IMR-90 (cell line): ENCODE measurements at regions not wholly inside any gene's neighbourhood (a gene's known extent, or its start where the extent isn't known, plus 50 kb on each side); places are given as distances from the start of the nearest gene placed in this dataset.

Source experiments
- ATAC-seq: fragments of 200-7000 bp; cut with Tn5 transposase; 2 replicates; pipeline ENCODE4 v1.9.1; 2020; ENCODE audit warnings: low read depth, mild to moderate bottlenecking, moderate library complexity
- BruUV-seq: library from RNA; stranded (reverse); fragments of 400-500 nt; replicated peaks from 2 replicates; lab custom pipeline; 2021; lab: Mats Ljungman, UMichigan
- CTCF ChIA-PET: fragments of 300-600 bp; formaldehyde crosslinking; extraction: SDS; loops from one replicate; lab custom pipeline; 2021; ENCODE audit warnings: antibody characterized with exemption; lab: Yijun Ruan, JAX
- POLR2A ChIA-PET: fragments of 300-600 bp; sonication (Branson Sonifier 250); formaldehyde crosslinking; loops from one replicate; lab custom pipeline; 2022; ENCODE audit warnings: antibody characterized with exemption; ENCODE audit not compliant: unreplicated experiment; lab: Charles Lee
- DNase-seq: peaks from one replicate; pipeline ENCODE4 v3.0.0; 2013
- H2AFZ ChIP-seq: replicated peaks from 2 replicates; pipeline ENCODE3; 2013; ENCODE audit warnings: low read length, mild to moderate bottlenecking; ENCODE audit not compliant: poor library complexity
- H2AK5ac ChIP-seq: 2 replicates; pipeline ENCODE4 v1.6.1; 2013; ENCODE audit warnings: low read depth, low read length, inconsistent platforms
- H2AK9ac ChIP-seq: replicated peaks from 2 replicates; pipeline ENCODE3; 2013; ENCODE audit warnings: mild to moderate bottlenecking, low read depth, low read length, moderate library complexity; ENCODE audit not compliant: poor library complexity
- H2BK120ac ChIP-seq: 2 replicates; pipeline ENCODE4 v1.6.1; 2013; ENCODE audit warnings: low read depth, low read length, inconsistent platforms
- H2BK15ac ChIP-seq: 3 replicates; pipeline ENCODE4 v1.6.1; 2013; ENCODE audit warnings: low read depth, low read length, inconsistent platforms
- H2BK20ac ChIP-seq: 2 replicates; pipeline ENCODE4 v1.6.1; 2013; ENCODE audit warnings: low read depth, mild to moderate bottlenecking, inconsistent platforms, low read length, moderate library complexity
- H2BK5ac ChIP-seq: 2 replicates; pipeline ENCODE4 v1.6.1; 2013; ENCODE audit warnings: mild to moderate bottlenecking, low read depth, low read length, inconsistent platforms; ENCODE audit not compliant: poor library complexity, severe bottlenecking
- H3K14ac ChIP-seq: replicated peaks from 2 replicates; pipeline ENCODE4 v1.6.1; 2013; ENCODE audit warnings: low read depth, low read length, inconsistent platforms
- H3K18ac ChIP-seq: 2 replicates; pipeline ENCODE4 v1.6.1; 2013; ENCODE audit warnings: low read depth, low read length, control low read depth
- H3K23ac ChIP-seq: 2 replicates; pipeline ENCODE4 v1.6.1; 2013; ENCODE audit warnings: low read depth, low read length, inconsistent platforms
- H3K27ac ChIP-seq: 2 replicates; pipeline ENCODE4 v1.5.1; 2013; ENCODE audit warnings: mild to moderate bottlenecking, control low read depth, low read length; ENCODE audit not compliant: insufficient read depth
- H3K27me3 ChIP-seq: 2 replicates; pipeline ENCODE4 v1.6.1; 2013; ENCODE audit warnings: low read length; ENCODE audit not compliant: control insufficient read depth, insufficient read depth
- H3K36me3 ChIP-seq: 2 replicates; pipeline ENCODE4 v1.6.1; 2013; ENCODE audit warnings: low read length, mixed read lengths; ENCODE audit not compliant: control insufficient read depth, insufficient read depth
- H3K4ac ChIP-seq: 2 replicates; pipeline ENCODE4 v1.6.1; 2013; ENCODE audit warnings: low read depth, low read length, inconsistent platforms
- H3K4me1 ChIP-seq: 2 replicates; pipeline ENCODE4 v1.6.1; 2013; ENCODE audit warnings: low read length, mixed read lengths; ENCODE audit not compliant: control insufficient read depth, insufficient read depth
- H3K4me2 ChIP-seq: 2 replicates; pipeline ENCODE4 v1.6.1; 2013; ENCODE audit warnings: low read depth, mild to moderate bottlenecking, control low read depth, low read length, moderate library complexity
- H3K4me3 ChIP-seq: 2 replicates; pipeline ENCODE4 v1.5.1; 2013; ENCODE audit warnings: low read depth, mild to moderate bottlenecking, control low read depth, low read length, moderate library complexity; ENCODE audit not compliant: insufficient read depth
- H3K56ac ChIP-seq: 2 replicates; pipeline ENCODE4 v1.6.1; 2013; ENCODE audit warnings: low read length, inconsistent platforms; ENCODE audit not compliant: insufficient read depth; ENCODE audit errors: extremely low read depth
- H3K79me1 ChIP-seq, 2 experiments: 2 replicates each; pipeline ENCODE4 v1.6.1; 2013; ENCODE audit warnings: low read length in 2 of 2, inconsistent platforms in 1 of 2, low read depth in 1 of 2
- H3K9ac ChIP-seq: 2 replicates; pipeline ENCODE4 v1.6.1; 2013; ENCODE audit warnings: low read depth, low read length, control low read depth
- H3K9me1 ChIP-seq: 2 replicates; pipeline ENCODE4 v1.6.1; 2013; ENCODE audit warnings: low read length, inconsistent platforms; ENCODE audit not compliant: insufficient read depth
- H3K9me3 ChIP-seq: 2 replicates; pipeline ENCODE4 v1.6.1; 2013; ENCODE audit warnings: low read length; ENCODE audit not compliant: control insufficient read depth, insufficient read depth
- H4K20me1 ChIP-seq: 2 replicates; pipeline ENCODE4 v1.6.1; 2013; ENCODE audit warnings: low read length, inconsistent platforms; ENCODE audit not compliant: insufficient read depth
- H4K5ac ChIP-seq: 2 replicates; pipeline ENCODE4 v1.6.1; 2013; ENCODE audit warnings: mild to moderate bottlenecking, low read depth, low read length, control low read depth
- H4K8ac ChIP-seq, 2 experiments: 2 replicates each; pipeline ENCODE4 v1.6.1; 2013; ENCODE audit warnings: low read depth in 2 of 2, low read length in 2 of 2, control low read depth in 1 of 2, inconsistent platforms in 1 of 2
- H4K91ac ChIP-seq: 2 replicates; pipeline ENCODE4 v1.6.1; 2013; ENCODE audit warnings: low read depth, low read length, inconsistent platforms; ENCODE audit not compliant: insufficient read depth
- BHLHE40 ChIP-seq: fragments of 150-350 bp; IDR thresholded peaks from 2 replicates; pipeline ENCODE4 v1.6.1; 2016; ENCODE audit warnings: mild to moderate bottlenecking, low read depth, low read length
- CEBPB ChIP-seq: IDR thresholded peaks from 2 replicates; pipeline ENCODE4 v1.6.1; 2012; ENCODE audit warnings: low read depth, low read length, improper control_type of control experiment
- CHD1 ChIP-seq: IDR thresholded peaks from 2 replicates; pipeline ENCODE4 v1.6.1; 2012; ENCODE audit warnings: low read depth, low read length, improper control_type of control experiment
- FOS ChIP-seq: fragments of 150-350 bp; IDR thresholded peaks from 2 replicates; pipeline ENCODE4 v1.6.1; 2016; ENCODE audit warnings: low read depth, low read length
- MAFK ChIP-seq: IDR thresholded peaks from 2 replicates; pipeline ENCODE4 v1.6.1; 2012; ENCODE audit warnings: low read depth, low read length, improper control_type of control experiment
- MAZ ChIP-seq: IDR thresholded peaks from 2 replicates; pipeline ENCODE4 v1.6.1; 2012; ENCODE audit warnings: low read depth, mild to moderate bottlenecking, low read length, improper control_type of control experiment, moderate library complexity, borderline replicate concordance
- NFE2L2 ChIP-seq: fragments of 150-350 bp; IDR thresholded peaks from 2 replicates; pipeline ENCODE4 v1.6.1; 2016; ENCODE audit warnings: low read depth, mild to moderate bottlenecking, low read length
- POLR2A ChIP-seq: IDR thresholded peaks from 2 replicates; pipeline ENCODE4 v1.6.1; 2012; ENCODE audit warnings: mild to moderate bottlenecking, low read depth, low read length
- RAD21 ChIP-seq: IDR thresholded peaks from 2 replicates; pipeline ENCODE4 v1.6.1; 2012; ENCODE audit warnings: low read length, improper control_type of control experiment
- RFX5 ChIP-seq: IDR thresholded peaks from 2 replicates; pipeline ENCODE4 v1.8.0; 2012; ENCODE audit warnings: low read depth, mild to moderate bottlenecking, low read length, moderate library complexity
- WGBS, 2 experiments: methylation state at CpG; one replicate each; pipeline versions ENCODE4 v1.1.5 to v1.1.7; 2013; ENCODE audit warnings: missing lambda C conversion rate in 2 of 2; ENCODE audit not compliant: insufficient read length in 1 of 2; ENCODE audit errors: extremely low coverage in 2 of 2; 5-methylcytosine and 5-hydroxymethylcytosine counted together
- dilution Hi-C: fragments of 300-500 bp; cut with HindIII; formaldehyde crosslinking; loops from one replicate; pipeline ENCODE4 v1.14.3; 2018; ENCODE audit warnings: low sequenced_read_pairs; ENCODE audit not compliant: unreplicated experiment
- in situ Hi-C: fragments of 300-500 bp; cut with MboI; formaldehyde crosslinking; loops from 3 replicates; pipeline ENCODE4 v1.14.3; 2019; ENCODE audit warnings: low sequenced_read_pairs, inconsistent platforms, mixed read lengths
- intact Hi-C: fragments of 100-400 bp; cut with micrococcal nuclease; formaldehyde crosslinking; loops from 2 replicates; pipeline ENCODE4 v1.10.0; 2022
- TF ChIP-seq, protein P1 (sequence below): fragments of 150-350 bp; IDR thresholded peaks from 2 replicates; pipeline ENCODE4 v1.6.1; 2017; ENCODE audit warnings: mild to moderate bottlenecking, antibody characterized with exemption, low read length, low read depth
- TF ChIP-seq, protein P2 (sequence below): conservative IDR thresholded peaks from 2 replicates; pipeline ENCODE4 v1.5.1; 2012; ENCODE audit warnings: mild to moderate bottlenecking, low read depth, low read length, improper control_type of control experiment
- TF ChIP-seq, protein P3 (sequence below): fragments of 150-350 bp; IDR thresholded peaks from 2 replicates; pipeline ENCODE4 v1.6.1; 2016; ENCODE audit warnings: low read depth, mild to moderate bottlenecking, low read length, moderate library complexity, borderline replicate concordance

DNA sequence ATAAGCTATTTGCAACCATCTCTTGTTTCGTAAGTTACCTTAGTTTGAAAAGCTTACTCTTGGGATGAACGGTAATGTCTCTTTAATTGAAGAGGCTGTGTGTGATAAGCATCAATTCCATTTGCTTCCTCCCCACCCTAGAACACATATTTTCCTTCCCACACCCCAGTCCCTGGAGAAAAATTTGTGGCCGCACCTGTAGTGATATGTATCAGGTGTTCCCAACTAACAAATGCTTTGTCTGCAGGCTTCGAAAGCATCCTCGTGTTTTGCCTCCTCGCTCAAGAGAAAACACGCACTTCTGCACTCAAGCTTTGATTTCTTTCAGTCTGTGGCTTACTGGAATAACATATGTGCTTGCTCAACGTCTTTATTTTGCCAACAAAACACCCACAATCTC lies 143.8 kb upstream of the OTUD4 start:
- H3K27ac ChIP-seq: no peak overlapping the region
- H3K36me3 ChIP-seq: no peaks in the 10 kb centered on the region
- H2BK20ac ChIP-seq: no peak overlapping the region
- dilution Hi-C loops (no loop called here), intact Hi-C loops (no loop called here), in situ Hi-C loops (no loop called here)
- ATAC-seq (no peak), DNase-seq (no peak)
- H2AFZ ChIP-seq: no peak overlapping the region
- H4K8ac ChIP-seq: no peak overlapping the region
- no peak overlapping the region for H4K91ac ChIP-seq
- H3K79me1 ChIP-seq: no peaks in the 10 kb centered on the region
- H3K14ac ChIP-seq: no peak overlapping the region
- H3K4me1 ChIP-seq: no peaks in the 10 kb centered on the region
- H2BK5ac ChIP-seq: no peak overlapping the region
- no peak overlapping the region for H2AK9ac ChIP-seq
- no peak for TF ChIP-seq RAD21
- TF ChIP-seq, protein P1, sequence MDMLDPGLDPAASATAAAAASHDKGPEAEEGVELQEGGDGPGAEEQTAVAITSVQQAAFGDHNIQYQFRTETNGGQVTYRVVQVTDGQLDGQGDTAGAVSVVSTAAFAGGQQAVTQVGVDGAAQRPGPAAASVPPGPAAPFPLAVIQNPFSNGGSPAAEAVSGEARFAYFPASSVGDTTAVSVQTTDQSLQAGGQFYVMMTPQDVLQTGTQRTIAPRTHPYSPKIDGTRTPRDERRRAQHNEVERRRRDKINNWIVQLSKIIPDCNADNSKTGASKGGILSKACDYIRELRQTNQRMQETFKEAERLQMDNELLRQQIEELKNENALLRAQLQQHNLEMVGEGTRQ: no peak
- TF ChIP-seq MAZ: no peak
- no peak for TF ChIP-seq MAFK
- TF ChIP-seq FOS: no peak
- no peak for TF ChIP-seq CHD1
- TF ChIP-seq, protein P2, sequence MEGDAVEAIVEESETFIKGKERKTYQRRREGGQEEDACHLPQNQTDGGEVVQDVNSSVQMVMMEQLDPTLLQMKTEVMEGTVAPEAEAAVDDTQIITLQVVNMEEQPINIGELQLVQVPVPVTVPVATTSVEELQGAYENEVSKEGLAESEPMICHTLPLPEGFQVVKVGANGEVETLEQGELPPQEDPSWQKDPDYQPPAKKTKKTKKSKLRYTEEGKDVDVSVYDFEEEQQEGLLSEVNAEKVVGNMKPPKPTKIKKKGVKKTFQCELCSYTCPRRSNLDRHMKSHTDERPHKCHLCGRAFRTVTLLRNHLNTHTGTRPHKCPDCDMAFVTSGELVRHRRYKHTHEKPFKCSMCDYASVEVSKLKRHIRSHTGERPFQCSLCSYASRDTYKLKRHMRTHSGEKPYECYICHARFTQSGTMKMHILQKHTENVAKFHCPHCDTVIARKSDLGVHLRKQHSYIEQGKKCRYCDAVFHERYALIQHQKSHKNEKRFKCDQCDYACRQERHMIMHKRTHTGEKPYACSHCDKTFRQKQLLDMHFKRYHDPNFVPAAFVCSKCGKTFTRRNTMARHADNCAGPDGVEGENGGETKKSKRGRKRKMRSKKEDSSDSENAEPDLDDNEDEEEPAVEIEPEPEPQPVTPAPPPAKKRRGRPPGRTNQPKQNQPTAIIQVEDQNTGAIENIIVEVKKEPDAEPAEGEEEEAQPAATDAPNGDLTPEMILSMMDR: no peak
- TF ChIP-seq BHLHE40: no peak
- TF ChIP-seq RFX5: no peak
- no peak for TF ChIP-seq NFE2L2
- no peak for TF ChIP-seq POLR2A
- TF ChIP-seq, protein P3, sequence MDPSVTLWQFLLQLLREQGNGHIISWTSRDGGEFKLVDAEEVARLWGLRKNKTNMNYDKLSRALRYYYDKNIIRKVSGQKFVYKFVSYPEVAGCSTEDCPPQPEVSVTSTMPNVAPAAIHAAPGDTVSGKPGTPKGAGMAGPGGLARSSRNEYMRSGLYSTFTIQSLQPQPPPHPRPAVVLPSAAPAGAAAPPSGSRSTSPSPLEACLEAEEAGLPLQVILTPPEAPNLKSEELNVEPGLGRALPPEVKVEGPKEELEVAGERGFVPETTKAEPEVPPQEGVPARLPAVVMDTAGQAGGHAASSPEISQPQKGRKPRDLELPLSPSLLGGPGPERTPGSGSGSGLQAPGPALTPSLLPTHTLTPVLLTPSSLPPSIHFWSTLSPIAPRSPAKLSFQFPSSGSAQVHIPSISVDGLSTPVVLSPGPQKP: no peak
- no peak for TF ChIP-seq CEBPB
- no peak overlapping the region for H3K9ac ChIP-seq
- H3K18ac ChIP-seq: no peak overlapping the region
- WGBS, 2 experiments: 80% methylated on average over 1 of the region's 8 CpGs; no CpG with 5 or more reads in 1 of the 2 experiments
- H2BK15ac ChIP-seq: no peak overlapping the region
- POLR2A ChIA-PET: no interaction called here
- no peak overlapping the region for H2BK120ac ChIP-seq
- H3K23ac ChIP-seq: no peak overlapping the region
- H4K5ac ChIP-seq: no peak overlapping the region
- H2AK5ac ChIP-seq: no peak overlapping the region
- no TSS peak for BruUV-seq
- no peaks in the 10 kb centered on the region for H3K9me3 ChIP-seq
- no peaks in the 10 kb centered on the region for H3K9me1 ChIP-seq
- CTCF ChIA-PET: no interaction called here
- H3K27me3 ChIP-seq: peaks cover 2% of the 10 kb centered on the region
- H3K4me3 ChIP-seq: no peak overlapping the region
- H3K56ac ChIP-seq: no peak overlapping the region
- no peak overlapping the region for H3K4me2 ChIP-seq
- H3K4ac ChIP-seq: no peak overlapping the region
- no peaks in the 10 kb centered on the region for H4K20me1 ChIP-seq
